Fibroblast of peridontal ligament (primary cell): ENCODE measurements at regions not wholly inside any gene's neighbourhood (a gene's known extent, or its start where the extent isn't known, plus 50 kb on each side); places are given as distances from the start of the nearest gene placed in this dataset.

Experiments used
- DNase-seq: peaks from one replicate; pipeline ENCODE4 v3.0.0-alpha.2; 2010; ENCODE audit errors: extremely low read depth

DNA sequence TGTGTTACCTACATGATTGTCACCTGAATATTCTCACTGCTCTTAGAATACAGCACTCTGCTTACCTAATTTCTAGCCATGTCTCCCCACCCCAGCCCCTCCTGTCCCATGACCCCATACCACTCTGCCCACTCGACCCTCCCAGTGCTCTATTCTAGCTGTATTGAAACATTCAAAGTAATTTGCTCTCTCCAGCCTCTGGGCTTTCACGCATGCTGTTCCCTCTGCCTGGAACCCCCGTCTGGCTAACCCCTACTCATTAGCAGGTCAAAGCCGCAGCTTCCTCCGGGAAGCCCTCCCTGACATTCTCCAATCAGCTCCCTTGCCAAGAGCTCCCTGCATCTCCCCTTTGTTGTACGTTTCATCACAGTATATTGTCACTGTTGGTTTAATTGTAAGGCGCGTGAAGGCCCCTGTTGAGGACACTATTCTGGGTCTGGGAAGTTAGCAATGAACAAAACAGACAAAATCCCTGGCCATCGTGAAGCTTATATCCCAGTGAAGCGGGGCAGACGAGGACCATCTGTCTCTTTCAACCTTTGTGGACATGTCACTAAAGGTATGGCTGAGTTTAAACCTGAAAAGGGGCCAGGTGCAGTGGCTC, 72.3 kb upstream of the LHX1 start:
- DNase-seq = no peak

DNA sequence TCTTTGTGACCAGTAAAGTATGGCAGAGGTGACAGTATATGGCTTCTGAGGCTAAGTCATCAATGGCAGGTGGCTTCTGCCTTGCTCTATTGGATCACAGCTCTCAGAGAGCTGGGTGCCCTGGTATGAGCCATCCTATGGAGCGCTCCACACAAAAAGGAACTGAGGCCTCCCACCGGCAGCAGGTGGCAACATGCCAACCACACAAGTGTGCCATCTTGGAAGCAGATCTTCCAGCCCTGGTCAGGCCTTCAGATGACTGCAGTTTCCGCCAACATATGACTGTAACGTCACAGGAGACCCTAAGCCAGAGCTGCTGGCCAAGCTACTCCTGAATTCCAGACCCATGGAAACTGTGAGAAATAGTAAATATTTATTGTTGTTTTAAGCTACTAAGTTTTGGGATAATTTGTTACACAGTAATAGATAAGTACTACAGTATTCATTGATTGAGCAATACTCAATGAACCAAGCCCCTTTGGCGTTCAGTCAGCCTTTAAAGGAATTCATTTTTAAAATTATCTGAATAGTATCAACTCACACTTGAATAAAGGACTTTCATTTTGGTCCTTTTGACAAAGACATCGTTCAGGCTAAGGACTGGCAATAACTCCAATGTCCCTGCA, 69.4 kb upstream of the LHX1 start:
- no peak for DNase-seq

DNA sequence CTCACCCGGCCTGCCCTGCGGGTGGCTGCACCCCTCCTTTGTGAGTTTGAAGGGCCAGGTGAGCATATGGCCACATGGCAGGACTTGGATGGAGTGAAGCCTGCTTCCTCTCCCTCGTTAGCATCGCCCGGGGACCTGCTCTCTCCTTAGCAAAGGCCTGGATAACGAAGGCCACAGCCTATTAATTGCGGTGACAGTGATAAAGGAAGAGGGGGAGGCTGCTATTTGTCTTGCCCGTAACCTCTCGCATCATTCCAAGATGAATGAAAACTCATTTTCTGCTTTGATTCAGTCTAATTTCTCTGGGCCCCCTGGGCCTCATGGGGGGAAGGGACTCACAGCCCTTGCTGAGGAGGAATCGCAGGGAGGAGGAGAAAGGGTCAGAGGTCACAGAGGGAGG, 68.5 kb upstream of the LHX1 start:
- DNase-seq = no peak

DNA sequence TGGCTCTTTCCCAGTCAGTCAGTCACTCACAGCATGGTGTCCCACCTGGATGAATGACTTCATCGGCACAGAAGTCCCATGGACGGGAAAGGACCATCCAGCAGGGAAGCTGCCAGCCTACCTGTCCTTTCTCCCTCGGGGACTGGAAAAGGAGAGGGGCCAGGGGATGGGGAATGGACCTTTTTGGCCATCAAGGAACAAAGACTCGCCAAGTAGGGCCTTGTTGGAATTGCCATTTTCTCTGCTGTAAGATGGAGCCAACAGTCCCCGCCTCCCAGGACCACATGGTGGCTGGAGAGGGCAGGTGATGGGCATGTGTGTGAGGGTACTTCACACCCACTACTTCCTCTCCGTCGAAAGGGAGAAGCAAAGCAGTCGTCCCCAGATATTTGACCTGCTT, 67.8 kb upstream of the LHX1 start:
- DNase-seq = no peak

DNA sequence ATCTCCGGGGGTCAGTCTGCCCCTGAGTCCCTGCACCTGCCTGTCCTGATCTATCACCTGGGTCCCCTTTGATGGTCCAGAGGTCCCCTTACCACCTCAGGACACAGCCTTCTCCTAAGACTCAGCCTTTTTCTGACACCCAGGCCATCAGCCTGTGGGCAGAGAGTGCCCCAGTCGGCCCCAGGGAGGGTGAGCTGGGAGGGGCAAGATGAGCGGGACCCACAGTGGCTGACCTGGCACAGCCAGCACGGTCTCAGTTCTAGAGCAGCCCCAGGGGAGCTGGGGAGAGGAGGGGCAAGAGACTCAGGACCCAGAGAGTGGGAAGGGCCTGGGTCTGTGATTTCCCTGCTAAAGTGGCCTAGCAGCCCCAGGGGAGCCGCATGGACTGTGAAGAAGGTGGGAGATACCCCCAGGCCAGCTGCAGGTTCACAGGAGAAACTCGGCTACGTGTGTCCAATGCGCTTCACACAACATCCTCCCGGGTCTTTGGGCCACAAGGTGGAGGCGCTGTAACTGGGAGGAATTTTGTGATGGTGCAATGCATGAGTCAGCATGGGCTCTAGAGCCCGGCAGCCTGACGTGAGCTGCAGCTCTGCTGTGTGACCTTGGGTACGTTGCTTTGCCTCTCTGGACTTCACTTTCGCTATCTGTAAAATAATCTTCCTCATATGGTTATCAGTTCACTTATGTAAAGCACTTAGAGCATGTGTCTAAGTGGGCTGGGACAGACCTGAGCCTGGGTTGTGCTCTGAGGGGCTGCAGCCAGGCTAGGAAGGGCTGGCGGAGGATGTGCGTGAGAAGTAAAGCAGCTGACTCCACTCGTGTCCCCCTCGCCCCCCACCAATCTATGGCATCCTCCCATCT, 67.2 kb upstream of the LHX1 start:
- DNase-seq = no peak

DNA sequence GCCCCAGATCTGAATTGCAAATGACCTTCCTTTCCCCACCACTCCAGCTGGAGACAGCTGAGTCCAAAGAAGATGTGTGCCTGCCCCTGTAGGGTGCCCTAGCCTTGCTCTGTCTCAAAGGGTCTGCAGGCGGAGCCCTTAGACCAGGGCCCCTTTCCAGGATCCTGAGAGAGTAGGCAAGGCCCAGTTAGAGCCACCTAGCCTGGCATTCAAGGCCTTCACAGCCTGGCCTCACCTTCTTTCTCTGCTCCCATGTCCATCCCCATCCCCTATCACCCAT, 66.6 kb upstream of the LHX1 start:
- no peak for DNase-seq

DNA sequence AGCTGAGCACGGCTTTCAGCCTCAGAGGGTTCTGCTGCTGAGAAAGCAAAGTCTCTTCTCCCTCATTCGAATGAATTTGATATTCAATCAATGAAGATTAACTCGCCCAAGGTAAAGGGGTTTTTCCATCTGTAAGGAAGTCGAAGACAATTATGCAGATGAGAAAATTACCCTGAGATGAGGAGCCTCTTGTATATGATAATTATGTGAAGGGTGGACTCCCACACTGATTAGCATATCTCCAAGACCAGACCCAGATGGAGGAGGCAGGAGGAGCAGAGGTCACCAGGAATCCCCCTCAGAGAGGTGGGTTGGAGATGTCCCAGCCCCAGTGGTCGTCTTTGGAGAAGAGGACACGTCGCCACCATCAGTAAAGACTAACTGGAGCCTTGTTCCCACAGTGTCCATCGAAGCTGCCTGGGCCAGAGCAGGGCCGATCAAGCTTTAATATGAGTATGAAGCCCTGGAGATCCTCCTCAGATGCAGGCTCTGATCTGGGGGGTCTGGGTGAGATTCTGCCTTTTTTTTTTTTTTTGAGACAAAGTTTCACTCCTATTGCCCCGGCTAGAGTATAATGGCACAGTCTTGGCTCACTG, 61.5 kb upstream of the LHX1 start:
- DNase-seq = no peak

DNA sequence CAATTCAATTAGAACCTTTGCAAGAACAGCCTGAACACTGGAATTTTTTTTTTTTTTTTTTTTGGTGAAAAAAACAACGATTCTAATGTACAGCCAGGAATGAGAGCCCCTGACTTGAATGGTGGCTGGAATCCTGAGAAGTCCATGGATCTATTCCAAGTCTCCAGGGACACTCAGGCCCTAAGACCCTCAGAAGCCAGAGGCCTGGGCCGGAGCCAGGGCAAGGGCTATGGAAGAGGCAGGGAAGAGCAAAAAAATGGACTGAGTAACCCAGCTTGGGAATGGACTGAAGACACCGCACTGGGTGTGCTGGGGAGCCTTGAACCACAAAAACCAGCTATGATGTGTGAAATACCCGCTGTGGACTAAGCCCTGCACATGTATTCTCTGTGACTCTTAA, 60.3 kb upstream of the LHX1 start:
- no peak for DNase-seq

DNA sequence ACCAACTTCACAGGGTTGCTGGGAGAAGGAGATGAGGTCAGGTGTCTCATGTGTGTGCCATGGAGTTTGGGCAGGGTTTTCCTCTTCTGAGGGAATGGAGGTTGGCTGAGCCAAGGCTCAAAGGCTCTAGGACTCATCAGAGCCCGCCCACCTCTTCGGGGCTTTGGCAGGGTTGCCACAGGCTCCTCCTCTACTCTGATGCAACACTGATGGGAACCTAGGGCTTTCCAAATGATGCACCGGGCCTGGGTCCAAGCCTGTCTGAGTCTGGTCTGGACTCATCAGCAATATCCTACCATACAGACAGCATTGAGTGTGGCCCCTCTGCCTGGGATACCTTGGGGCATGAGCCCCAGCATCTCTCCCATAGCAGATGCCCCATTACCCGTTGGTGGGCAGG, 59.5 kb upstream of the LHX1 start:
- no peak for DNase-seq

DNA sequence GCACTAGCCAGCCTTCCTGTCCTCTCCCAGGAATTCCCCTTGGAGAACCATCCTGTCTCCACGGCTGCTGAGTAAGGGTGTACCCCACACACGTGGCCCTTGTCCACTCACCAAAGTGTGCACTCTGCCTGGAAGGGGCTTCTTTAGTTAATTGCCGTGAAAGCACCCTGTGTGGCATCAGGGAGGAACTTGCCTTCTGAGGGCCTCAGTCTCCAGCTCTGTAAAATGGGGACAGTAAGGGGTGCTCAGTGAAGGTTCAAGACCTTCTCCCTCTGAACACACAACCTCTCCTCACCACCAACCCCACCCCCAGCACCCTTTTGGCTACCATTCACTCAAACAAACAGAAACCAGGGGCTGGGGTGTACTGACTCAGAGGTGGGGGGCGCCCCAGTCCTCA, 59.1 kb upstream of the LHX1 start:
- no peak for DNase-seq

DNA sequence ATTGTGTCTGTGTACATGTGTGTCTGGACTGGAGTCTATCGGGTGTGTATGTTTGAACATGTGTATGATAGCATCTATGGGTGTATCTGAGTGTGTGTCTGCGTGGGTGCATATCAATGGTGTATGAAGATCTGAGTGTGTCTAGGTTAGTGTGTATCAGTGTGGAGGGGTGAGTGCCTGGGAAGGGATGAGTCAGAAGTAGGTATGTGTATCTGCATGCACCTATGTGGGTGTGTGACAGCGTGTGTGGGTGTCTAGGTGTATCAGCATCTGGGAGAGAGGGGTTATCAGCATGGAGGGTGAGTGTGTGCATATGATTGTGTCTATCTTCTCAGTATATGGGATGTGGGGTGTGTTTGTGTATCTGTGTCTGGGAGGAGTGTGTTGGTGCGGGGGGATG, 58.2 kb upstream of the LHX1 start:
- DNase-seq = no peak

DNA sequence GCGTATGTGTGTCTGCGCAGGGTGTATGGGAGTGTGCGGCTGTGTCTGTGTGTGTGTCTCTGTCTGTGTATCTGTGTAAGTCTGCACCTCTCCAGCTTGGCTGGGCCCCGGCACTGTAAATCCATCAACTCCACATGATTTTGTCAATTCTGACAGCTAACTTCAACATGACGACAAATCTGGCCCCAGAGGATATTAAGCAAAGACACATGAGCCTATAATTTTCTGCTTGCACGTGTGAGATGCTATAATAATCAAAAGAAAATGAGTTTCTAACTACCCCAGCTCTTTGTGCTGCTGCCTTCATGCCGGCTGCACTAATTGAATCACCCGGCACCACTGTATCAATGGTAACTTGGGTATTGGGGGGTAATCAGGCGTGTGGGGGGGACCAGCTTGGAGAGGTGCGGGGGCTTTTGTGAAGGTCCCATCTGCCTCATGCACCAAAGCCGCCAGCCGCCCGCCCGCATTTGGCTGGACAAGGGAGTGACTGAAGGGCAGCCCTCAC, 57.6 kb upstream of the LHX1 start:
- DNase-seq = no peak

DNA sequence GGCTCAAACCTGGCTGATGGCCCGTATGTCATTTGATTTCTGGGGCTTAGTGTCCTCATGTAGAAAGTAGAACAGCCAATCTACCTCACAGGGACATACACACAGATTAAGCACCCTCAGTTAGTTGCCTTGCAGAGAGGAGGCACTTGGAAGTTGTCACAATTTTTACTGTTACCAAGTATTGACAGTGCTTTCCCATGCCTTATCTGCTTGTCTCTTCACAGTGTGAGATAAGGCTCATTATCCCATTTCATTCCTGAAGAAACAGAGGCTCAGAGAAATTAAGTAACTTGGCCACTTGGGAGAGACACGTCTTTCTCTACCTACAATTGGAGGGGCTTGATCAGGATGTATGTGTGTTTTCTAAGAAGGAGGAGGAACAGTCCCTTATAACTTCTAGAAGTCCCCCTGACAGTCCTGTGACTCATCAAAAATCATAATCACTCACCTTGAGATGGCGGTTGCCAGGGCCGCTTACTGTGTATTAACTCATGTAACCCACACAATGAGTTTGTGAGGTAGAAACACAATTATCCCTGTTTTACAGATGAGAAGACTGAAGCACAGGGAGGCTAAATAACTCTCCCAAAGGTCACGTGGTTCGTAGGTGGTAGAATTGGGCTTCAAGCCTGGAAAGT, 56.9 kb upstream of the LHX1 start:
- DNase-seq = no peak

DNA sequence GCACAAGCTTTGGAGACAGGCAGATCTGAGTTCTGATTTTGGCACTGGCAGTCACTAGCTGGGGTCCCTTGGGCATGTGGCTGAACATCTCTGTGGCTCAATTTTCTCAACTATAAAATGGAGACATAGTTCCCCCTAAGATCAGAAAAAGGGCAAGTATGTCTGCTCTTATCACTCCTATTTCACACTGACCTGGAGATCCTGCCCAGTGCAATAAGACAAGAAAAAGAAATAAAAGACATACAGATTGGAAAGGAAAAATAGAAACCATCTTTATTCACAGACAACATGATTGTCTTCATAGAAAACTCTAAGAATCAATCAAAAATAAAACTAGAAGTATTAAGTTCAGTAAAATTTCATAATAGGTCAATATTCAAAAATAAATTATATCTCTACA, 56.0 kb upstream of the LHX1 start:
- no peak for DNase-seq

DNA sequence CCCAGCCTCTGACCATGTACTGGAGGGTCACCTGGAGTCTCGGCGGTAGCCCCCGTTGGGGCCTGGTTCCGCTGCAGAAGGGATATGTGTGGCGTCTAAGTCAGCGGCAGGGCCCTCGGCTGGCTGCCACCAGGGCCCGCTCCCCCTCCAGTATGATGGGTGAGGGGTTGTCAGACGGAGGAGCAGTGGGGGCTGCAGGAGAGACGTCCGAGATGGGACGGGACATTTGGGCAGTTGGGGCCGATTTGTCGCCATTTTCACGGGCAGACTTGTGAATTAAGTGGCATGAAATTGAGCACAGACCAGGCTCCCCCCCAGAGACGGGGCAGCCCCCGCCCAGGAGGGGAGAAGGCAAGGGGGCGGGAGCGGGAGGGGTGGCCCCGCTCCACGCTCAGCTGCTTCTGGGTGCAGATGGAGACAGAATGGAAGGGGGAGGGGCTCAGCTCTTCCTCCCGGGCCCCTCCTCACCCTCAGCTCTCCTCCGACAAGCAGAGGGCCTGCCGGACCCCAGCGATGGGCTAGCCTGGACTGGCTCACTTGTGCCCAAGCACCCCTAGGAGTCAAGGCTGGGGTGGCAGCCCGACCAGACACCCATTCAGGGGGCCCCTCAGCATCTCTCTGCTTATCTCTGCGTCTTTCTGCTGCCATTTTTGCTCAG, 52.7 kb upstream of the LHX1 start:
- no peak for DNase-seq

DNA sequence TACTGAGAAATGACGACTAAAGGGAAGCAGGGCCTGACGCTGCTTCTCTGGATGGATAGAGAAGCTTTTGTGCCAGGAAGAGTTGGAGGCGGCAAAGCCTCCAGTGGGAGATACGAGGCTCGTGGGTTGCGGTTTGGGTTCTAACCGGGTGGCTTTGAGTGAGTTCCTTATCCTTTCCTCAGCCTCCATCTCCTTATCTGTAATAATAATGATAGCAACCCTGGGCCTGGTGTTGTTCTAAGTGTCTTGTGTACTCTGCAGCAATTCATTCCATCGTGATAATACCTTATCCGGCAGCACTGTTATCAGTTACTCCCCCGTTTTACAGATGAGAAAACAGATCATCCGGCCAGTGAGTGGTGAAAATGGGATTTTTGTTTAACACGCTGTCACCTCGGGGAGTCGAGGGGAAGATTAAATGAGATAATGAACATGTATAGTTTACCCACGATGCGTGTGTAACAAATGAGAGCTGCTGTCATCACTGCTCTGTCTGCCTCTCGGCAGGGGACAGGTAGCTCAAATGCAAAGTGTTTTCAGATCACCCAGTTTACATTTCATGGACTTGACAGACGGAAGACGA, 52.0 kb upstream of the LHX1 start:
- no peak for DNase-seq

DNA sequence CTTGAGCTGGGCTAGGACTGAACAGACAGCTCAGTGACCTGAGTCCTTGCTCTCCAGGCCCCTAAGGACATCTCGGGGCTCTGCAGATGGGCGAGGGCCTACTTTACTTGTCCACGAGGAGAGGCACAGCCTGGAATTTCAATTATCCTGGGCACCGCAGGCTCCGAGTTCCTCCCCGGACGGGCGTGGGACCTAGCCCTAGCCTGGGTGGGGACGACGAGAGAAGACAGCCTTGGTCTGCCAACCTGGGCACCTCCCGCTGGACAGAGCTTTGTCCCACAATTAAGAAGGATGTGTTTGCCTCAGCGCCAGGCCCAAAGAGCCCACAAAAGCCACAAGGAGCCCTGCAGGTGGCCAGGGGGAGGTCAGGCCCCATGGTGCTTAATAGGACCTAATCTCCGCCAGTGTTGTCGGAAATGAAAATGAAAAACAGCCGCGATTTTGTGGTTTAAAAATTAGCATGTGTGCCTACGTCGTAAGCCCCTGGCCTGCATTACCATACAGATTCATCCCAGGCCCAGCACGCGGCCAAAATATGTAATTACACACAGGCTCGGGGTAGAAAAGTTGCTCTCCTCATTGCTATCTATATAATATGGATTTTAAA, 51.4 kb upstream of the LHX1 start:
- no peak for DNase-seq
